Activated T-helper 2 cell treated with anti-CD3 and anti-CD28 coated beads, Interferon-gamma antibody, Interleukin-2, Interleukin-4, amounts not matched to agents 10 μg/mL and 5 μg/mL and 100 μg/mL, durations not matched to agents 14 hours and 24 hours and 36 hours (primary cell): ENCODE measurements at regions not wholly inside any gene's neighbourhood (a gene's known extent, or its start where the extent isn't known, plus 50 kb on each side); places are given as distances from the start of the nearest gene placed in this dataset.

ENCODE experiments used
- DNase-seq: peaks from one replicate; pipeline ENCODE4 v3.0.0; 2021; ENCODE audit warnings: low spot score
- H3K27ac Mint-ChIP-seq: one replicate; pipeline ENCODE4 v1.8.0; 2021; ENCODE audit warnings: mixed read lengths
- H3K27me3 Mint-ChIP-seq: one replicate; pipeline ENCODE4 v1.8.0; 2021; ENCODE audit warnings: low read depth, mixed read lengths
- H3K36me3 Mint-ChIP-seq: one replicate; pipeline ENCODE4 v1.8.0; 2021; ENCODE audit warnings: low read depth, mixed read lengths
- H3K4me1 Mint-ChIP-seq: one replicate; pipeline ENCODE4 v1.8.0; 2021; ENCODE audit warnings: low read depth, mixed read lengths
- H3K4me3 Mint-ChIP-seq: one replicate; pipeline ENCODE4 v1.8.0; 2021; ENCODE audit warnings: low read depth, mild to moderate bottlenecking, moderate library complexity, mixed read lengths
- H3K9me3 Mint-ChIP-seq: one replicate; pipeline ENCODE4 v1.8.0; 2021; ENCODE audit warnings: mixed read lengths
- intact Hi-C: fragments of 100-400 bp; cut with micrococcal nuclease; formaldehyde crosslinking; loops from one replicate; pipeline ENCODE4 v1.15.1; 2023

DNA sequence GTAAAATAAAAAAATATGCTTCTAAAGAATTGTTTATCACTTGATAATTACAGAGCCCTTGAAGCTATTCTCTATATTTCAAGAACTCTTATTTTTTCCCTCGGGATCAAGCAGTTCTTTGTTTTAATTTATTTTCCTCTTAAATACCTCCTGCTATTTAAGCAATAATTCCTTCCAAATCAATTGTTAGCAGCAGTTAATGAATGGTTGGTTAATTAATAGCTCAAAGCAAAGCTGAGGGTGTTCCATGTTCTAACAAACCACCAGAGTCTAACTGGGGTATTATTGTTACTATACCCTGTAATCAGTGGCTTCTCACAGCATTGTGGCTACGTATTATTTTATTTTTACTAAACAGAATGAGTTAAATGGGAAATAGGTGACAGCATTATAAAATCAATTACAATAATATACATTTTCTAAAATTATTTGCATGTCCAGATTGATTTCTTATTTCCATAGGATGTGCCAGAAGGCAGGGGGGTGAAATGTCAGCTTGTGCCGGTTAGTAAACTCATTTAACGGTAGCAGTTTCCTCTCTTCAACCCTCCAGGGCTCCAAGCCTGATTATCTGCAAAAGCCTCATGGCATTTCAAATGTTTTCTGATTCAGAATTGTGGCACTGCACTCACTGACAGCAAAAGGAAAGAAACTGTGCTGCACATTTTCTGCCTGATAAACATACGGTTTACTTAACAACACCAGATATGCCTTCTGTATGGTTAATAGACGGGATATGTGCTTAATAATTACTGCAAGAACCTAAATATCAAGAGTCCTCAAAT is 286.9 kb upstream of the EMCN start:
- DNase-seq, result no peak
- Mint-ChIP-seq H3K36me3 (no peaks in the 10 kb centered on the region), H3K4me3 (no peak overlapping the region), H3K27ac (no peak overlapping the region), H3K9me3 (no peaks in the 10 kb centered on the region), H3K4me1 (no peaks in the 10 kb centered on the region), H3K27me3 (peaks cover 2% of the 10 kb centered on the region)
- intact Hi-C loops, result no loop called here

DNA sequence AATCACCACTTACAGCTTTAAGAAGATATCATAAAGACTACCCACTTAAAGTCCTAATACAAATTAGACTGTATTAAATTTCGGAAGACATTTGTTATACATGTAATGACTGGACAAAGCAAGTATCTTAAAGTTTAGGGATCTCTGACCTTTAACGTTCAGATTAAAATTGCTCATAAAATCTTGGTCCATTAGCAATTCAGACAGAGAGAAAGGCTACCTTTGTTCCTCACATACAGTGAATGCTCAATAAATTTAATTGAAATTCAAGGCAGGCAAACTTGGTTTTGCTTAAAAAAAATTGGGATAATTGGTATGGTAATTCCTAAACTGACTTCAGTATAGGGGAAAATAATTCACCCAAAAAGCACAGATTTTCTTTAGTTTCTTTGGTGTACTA is 285.9 kb upstream of the EMCN start:
- H3K36me3 Mint-ChIP-seq, result no peaks in the 10 kb centered on the region
- H3K4me3 Mint-ChIP-seq, result no peak overlapping the region
- H3K9me3 Mint-ChIP-seq, result no peaks in the 10 kb centered on the region
- no peak for DNase-seq
- H3K27ac Mint-ChIP-seq, result no peak overlapping the region
- intact Hi-C loops, result no loop called here
- H3K27me3 Mint-ChIP-seq, result peaks cover 2% of the 10 kb centered on the region
- no peaks in the 10 kb centered on the region for H3K4me1 Mint-ChIP-seq

DNA sequence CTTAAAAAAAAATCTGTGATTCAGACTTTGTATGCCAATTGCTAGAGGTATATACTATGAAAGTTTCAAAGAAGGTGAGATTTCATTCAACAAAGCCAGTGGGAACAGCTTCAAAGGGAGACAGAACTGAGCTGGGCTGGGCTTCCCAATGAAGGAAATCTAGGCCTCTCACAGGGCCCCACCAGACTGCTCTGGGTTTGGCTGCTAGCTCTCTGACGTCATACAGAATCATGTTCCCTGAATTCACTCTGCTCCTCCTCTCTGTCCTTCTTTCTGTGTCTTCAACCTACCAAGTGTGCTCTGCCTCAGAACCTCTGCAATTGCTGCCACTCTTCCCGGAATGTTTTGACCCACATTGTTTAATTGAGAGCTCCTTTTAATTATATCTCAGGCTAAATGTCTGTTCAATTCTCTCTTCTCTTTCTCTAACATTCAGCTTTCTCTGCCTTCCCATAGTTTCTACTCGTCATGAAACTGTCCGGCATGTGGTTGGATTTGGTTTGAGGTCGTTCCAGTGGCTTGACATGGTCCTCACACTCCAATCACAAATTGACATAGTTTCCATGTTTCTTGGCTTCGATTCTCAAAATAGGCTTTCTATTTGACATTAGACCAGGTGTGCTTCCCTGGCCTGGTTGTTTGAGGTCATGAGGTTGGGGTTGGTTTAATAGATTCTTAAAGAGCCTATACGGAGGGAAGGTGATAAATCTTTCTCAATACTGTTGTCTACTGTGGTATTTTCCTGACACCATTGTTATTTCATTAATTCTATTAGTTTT is 282.1 kb upstream of the EMCN start:
- Mint-ChIP-seq H3K27ac (no peak overlapping the region), H3K4me3 (no peak overlapping the region), H3K36me3 (no peaks in the 10 kb centered on the region), H3K27me3 (no peaks in the 10 kb centered on the region), H3K9me3 (no peaks in the 10 kb centered on the region), H3K4me1 (no peaks in the 10 kb centered on the region)
- intact Hi-C loops, result no loop called here
- DNase-seq, result no peak

DNA sequence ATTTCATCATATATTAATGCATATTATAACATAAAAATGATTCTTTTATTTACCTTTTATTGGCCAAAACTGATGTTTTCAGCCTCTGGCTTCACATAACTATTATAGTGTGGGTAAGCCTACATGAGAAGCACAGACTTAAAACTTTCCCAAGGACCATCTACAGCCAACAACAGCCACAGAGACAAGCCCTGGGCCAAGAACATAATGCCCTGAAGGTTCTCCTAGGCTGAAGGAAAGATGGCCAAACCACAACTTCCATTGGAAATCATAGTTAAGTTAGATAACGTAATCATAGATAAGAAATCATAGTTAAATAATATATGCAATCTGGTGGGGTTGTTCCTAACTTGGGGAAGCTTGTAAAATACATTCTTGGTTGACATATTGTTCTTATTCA is 280.0 kb upstream of the EMCN start:
- DNase-seq, result no peak
- no peak overlapping the region for H3K4me3 Mint-ChIP-seq
- no peaks in the 10 kb centered on the region for H3K9me3 Mint-ChIP-seq
- no peak overlapping the region for H3K27ac Mint-ChIP-seq
- intact Hi-C loops, result no loop called here
- H3K36me3 Mint-ChIP-seq, result no peaks in the 10 kb centered on the region
- no peaks in the 10 kb centered on the region for H3K27me3 Mint-ChIP-seq
- no peaks in the 10 kb centered on the region for H3K4me1 Mint-ChIP-seq

DNA sequence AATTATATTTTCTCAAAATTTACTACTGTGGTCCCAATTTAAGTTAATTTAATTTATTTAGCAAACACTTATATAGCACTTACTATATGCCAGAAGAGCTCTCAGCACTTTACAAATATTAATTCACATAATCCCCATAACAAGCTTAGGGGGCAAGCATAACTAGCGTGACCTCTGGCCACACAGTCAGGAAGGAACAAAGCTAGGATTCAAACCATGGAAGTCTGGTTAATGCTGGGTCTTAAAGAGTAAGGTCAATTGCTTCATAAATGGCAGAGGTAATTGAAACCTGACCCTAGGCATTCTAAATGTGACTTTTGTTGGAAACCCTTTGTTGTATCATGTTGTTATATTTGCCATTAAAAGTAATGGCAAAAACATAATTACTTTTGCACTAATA is 279.5 kb upstream of the EMCN start:
- H3K36me3 Mint-ChIP-seq, result no peaks in the 10 kb centered on the region
- no peak overlapping the region for H3K27ac Mint-ChIP-seq
- H3K4me3 Mint-ChIP-seq, result no peak overlapping the region
- H3K4me1 Mint-ChIP-seq, result no peaks in the 10 kb centered on the region
- H3K9me3 Mint-ChIP-seq, result no peaks in the 10 kb centered on the region
- no peaks in the 10 kb centered on the region for H3K27me3 Mint-ChIP-seq
- DNase-seq, result no peak
- intact Hi-C loops, result no loop called here

DNA sequence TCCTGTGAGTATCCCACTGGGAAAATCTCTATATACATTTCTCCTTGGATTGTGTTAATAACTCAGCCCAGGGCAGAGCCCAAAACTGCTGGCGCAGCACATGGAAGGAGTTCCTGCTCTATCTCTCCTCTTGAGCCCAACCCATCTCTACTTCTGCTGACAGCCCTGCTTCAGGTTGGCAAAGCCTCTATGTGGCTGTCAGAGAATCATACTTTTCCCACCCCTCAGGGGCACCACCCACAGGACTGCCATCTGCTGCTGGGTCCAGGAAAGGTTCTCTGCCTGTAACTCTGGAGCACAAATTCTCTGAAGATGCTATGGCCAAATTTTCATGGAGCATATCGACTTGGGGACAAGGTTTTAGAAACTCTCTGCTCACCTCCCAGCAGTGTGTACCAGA is 278.5 kb upstream of the EMCN start:
- Mint-ChIP-seq H3K36me3 (no peaks in the 10 kb centered on the region), H3K9me3 (no peaks in the 10 kb centered on the region), H3K4me3 (no peak overlapping the region), H3K4me1 (no peaks in the 10 kb centered on the region), H3K27me3 (no peaks in the 10 kb centered on the region), H3K27ac (no peak overlapping the region)
- intact Hi-C loops, result no loop called here
- no peak for DNase-seq

DNA sequence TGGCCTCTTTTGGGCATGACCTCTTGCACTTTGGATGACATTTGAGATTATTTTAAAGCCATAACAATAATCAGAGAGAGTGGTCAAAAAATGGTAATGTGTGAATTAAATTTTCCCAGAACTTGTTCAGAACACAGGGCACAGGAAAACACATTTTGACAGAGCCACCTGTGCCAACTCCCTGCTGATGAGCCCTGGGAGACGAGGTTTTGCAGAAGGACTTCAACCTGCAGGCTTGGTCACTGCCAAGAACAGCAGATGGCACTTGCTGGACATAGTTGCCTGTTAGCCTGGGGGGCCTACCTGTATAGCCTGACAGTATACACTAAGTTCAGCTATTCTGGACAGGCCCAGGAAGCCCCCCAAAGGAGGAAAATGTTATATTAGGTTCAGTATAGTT is 277.8 kb upstream of the EMCN start:
- intact Hi-C loops, result no loop called here
- Mint-ChIP-seq H3K4me3 (no peak overlapping the region), H3K27ac (no peak overlapping the region), H3K27me3 (no peaks in the 10 kb centered on the region), H3K4me1 (no peaks in the 10 kb centered on the region), H3K9me3 (no peaks in the 10 kb centered on the region), H3K36me3 (no peaks in the 10 kb centered on the region)
- DNase-seq, result no peak

DNA sequence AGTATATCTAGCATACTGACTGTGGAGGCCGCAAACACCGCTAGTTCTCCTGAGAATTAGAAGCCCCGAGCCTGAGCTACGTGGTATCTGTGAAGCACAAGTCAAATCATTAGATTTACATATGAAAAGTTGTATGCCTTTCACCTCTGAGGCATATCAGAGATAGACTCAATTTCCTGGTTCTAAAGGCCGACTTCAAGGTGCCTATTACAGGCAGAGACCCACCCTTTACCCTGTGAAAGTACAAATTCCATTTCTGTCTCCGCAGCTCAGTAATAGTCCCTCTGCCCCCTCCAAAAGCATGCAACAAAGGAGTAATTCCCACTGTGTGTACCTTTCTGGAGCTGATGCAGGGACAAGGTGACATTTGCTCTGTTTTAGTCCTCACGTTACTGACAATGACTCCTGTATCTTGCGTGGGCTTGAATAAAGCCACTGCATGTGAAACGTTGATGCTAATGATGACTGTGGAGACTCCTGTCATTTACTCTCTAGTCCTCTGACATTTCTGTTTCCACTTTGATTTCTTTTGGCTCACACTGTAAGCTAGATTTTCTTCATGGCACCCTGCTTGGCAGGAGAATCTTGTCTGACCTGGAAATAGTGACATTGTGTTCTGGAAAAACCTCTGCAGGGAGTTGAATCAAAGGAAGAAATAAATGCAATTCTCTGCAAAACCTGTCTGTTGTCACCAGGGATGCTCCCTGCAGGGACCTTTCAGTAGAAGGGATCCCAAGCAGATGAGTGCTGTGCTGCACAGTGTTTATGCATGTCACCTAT is 273.2 kb upstream of the EMCN start:
- intact Hi-C loops, result no loop called here
- H3K27ac Mint-ChIP-seq, result no peak overlapping the region
- no peaks in the 10 kb centered on the region for H3K4me1 Mint-ChIP-seq
- H3K36me3 Mint-ChIP-seq, result no peaks in the 10 kb centered on the region
- DNase-seq, result no peak
- H3K9me3 Mint-ChIP-seq, result no peaks in the 10 kb centered on the region
- H3K27me3 Mint-ChIP-seq, result peaks cover 2% of the 10 kb centered on the region
- H3K4me3 Mint-ChIP-seq, result no peak overlapping the region

DNA sequence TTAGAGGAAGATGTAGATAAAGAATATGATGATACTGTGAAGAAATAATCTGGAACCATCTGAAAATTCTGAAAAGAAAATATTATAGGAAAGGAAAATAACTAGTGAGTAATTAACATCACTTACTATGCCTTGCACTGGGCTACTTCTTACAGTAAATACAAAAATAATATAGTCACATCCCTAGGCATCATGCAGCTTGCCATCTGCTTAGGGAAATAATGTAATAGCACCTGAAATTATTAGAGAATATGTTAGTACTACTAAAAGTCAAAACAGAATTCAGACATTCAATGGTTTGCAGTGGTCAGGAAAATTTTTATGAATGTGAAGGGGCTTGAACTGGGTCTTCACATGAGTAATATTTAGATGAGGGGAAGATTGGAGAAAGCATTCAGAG is 272.2 kb upstream of the EMCN start:
- Mint-ChIP-seq H3K4me1 (no peaks in the 10 kb centered on the region), H3K27me3 (peaks cover 2% of the 10 kb centered on the region), H3K36me3 (no peaks in the 10 kb centered on the region), H3K27ac (no peak overlapping the region), H3K4me3 (no peak overlapping the region), H3K9me3 (no peaks in the 10 kb centered on the region)
- intact Hi-C loops, result no loop called here
- no peak for DNase-seq

DNA sequence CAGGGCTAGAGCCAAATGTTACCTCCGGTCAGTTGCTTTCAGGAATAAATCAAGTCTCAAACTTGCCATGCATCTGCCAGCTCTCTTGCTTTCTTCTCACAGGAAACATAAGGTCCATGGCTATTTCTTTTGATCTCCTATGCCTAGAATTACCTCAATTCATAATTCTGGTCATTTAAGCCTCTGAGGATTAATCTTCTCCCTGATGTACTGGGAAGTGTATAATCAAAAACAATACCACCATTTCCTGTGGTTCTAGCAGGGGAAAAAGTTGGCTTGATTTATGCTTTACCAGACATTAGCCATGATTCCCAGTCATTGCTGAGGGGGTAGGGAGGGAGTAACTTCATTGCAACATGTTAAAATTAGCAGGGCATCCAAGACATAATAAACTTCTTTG is 268.7 kb upstream of the EMCN start:
- Mint-ChIP-seq H3K27ac (no peak overlapping the region), H3K27me3 (peaks cover 2% of the 10 kb centered on the region), H3K9me3 (no peaks in the 10 kb centered on the region), H3K36me3 (no peaks in the 10 kb centered on the region), H3K4me3 (no peak overlapping the region), H3K4me1 (no peaks in the 10 kb centered on the region)
- intact Hi-C loops, result no loop called here
- DNase-seq, result no peak

DNA sequence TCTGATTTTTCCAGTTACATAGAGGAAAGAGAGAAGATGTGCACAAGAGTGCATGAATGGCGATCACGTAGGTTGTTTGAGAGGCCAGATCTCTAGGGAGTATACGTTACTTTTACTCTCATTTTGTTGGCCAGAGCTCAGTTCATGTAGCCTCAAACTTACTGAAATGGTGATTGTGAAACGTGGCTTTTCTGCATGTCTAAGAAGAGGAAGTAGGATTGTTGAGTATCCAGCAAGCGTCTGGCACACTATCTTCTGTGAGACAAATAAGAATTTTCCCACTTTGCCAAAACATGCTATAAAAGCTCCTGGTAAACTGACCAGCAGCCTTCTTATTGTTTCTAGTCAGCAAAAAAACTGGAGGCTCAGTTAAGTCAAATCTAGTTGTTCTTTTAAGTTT is 264.5 kb upstream of the EMCN start:
- Mint-ChIP-seq H3K27me3 (no peaks in the 10 kb centered on the region), H3K36me3 (no peaks in the 10 kb centered on the region), H3K4me1 (no peaks in the 10 kb centered on the region), H3K9me3 (no peaks in the 10 kb centered on the region), H3K27ac (no peak overlapping the region), H3K4me3 (no peak overlapping the region)
- no peak for DNase-seq
- intact Hi-C loops, result no loop called here

DNA sequence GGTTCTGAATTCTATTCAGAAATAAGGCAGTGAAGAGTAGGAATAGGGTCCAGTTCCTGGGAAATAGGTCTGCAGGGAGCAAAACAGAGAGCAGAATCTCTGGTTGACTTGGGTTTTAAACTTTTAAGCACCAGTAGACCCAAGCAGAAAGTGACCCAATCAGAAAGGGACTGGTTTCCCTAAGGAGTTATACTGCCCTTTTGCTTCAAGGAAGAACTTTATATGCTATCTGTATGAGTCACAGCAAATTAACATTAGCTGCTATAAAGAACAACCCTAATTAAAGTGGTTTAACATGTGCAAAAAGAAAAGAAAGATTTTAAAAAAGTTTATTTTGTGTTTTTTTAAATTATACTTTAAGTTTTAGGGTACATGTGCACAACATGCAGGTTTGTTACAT is 263.6 kb upstream of the EMCN start:
- Mint-ChIP-seq H3K27me3 (no peaks in the 10 kb centered on the region), H3K36me3 (no peaks in the 10 kb centered on the region), H3K27ac (no peak overlapping the region), H3K4me3 (no peak overlapping the region), H3K9me3 (no peaks in the 10 kb centered on the region), H3K4me1 (no peaks in the 10 kb centered on the region)
- DNase-seq, result no peak
- intact Hi-C loops, result no loop called here

DNA sequence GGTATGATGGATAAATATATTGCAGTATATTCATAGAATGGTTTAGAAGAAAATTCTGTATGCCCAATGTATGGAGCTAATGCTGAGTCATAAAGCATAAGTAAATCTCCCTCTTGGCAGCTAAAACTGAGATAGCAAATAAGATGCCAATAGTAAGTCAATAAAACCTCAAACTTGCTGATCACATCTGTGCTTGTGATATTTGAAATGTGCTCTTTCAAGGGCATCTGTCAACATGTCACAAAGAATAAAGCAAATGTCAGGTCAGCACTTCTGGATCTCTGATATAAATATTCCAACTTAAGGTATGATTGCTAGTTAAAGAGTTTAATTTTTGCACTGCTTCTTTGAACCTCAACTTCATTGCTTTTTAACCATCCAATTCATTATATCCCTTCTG is 262.3 kb upstream of the EMCN start:
- H3K27ac Mint-ChIP-seq, result no peak overlapping the region
- no peak overlapping the region for H3K4me3 Mint-ChIP-seq
- intact Hi-C loops, result no loop called here
- peaks cover 4% of the 10 kb centered on the region for H3K9me3 Mint-ChIP-seq
- H3K4me1 Mint-ChIP-seq, result no peaks in the 10 kb centered on the region
- DNase-seq, result no peak
- H3K27me3 Mint-ChIP-seq, result no peaks in the 10 kb centered on the region
- H3K36me3 Mint-ChIP-seq, result no peaks in the 10 kb centered on the region
